Mesothelial cell of epicardium (in vitro differentiated cells): ENCODE measurements at regions not wholly inside any gene's neighbourhood (a gene's known extent, or its start where the extent isn't known, plus 50 kb on each side); places are given as distances from the start of the nearest gene placed in this dataset.

ENCODE experiments used
- DNase-seq, 2 experiments: peaks; one replicate each; pipeline ENCODE4 v3.0.0; 2021; ENCODE audit warnings: low spot score in 2 of 2; ENCODE audit not compliant: unreplicated experiment in 2 of 2
- H3K27ac Mint-ChIP-seq: 2 replicates; pipeline ENCODE4 v1.8.0; 2021; ENCODE audit warnings: mixed read lengths
- H3K27me3 Mint-ChIP-seq: 2 replicates; pipeline ENCODE4 v1.8.0; 2021; ENCODE audit warnings: low read depth, mixed read lengths
- H3K36me3 Mint-ChIP-seq: 2 replicates; pipeline ENCODE4 v1.8.0; 2021; ENCODE audit warnings: mixed read lengths
- H3K4me1 Mint-ChIP-seq: 2 replicates; pipeline ENCODE4 v1.8.0; 2021; ENCODE audit warnings: mixed read lengths
- H3K4me3 Mint-ChIP-seq: 2 replicates; pipeline ENCODE4 v1.8.0; 2021; ENCODE audit warnings: mild to moderate bottlenecking, moderate library complexity, mixed read lengths
- H3K9me3 Mint-ChIP-seq: 2 replicates; pipeline ENCODE4 v1.8.0; 2021; ENCODE audit warnings: mixed read lengths
- CTCF ChIP-seq: fragments of 200-600 bp; sonication (generic); IDR thresholded peaks from one replicate; pipeline ENCODE4 v1.5.0; 2021; ENCODE audit warnings: antibody characterized with exemption; ENCODE audit not compliant: unreplicated experiment

- H3K27me3 Mint-ChIP-seq, result no peaks in the 10 kb centered on the region
- H3K4me1 Mint-ChIP-seq, result no peaks in the 10 kb centered on the region
- H3K36me3 Mint-ChIP-seq, result no peaks in the 10 kb centered on the region
- no peaks in the 10 kb centered on the region for H3K9me3 Mint-ChIP-seq
- TF ChIP-seq CTCF, result no peak
- no peak overlapping the region for H3K27ac Mint-ChIP-seq
- H3K4me3 Mint-ChIP-seq, result no peak overlapping the region
- DNase-seq, result no peak
Observed at GRCh38 chr9:108345826-108346225, 510.0 kb downstream of the ACTL7B start.

- Mint-ChIP-seq H3K27me3 (peaks cover 3% of the 10 kb centered on the region), H3K36me3 (no peaks in the 10 kb centered on the region), H3K4me3 (no peak overlapping the region), H3K27ac (no peak overlapping the region), H3K4me1 (no peaks in the 10 kb centered on the region), H3K9me3 (no peaks in the 10 kb centered on the region)
- no peak for TF ChIP-seq CTCF
- DNase-seq, result no peak
Observed at GRCh38 chr9:108339251-108339650, 516.5 kb downstream of the ACTL7B start.

DNA sequence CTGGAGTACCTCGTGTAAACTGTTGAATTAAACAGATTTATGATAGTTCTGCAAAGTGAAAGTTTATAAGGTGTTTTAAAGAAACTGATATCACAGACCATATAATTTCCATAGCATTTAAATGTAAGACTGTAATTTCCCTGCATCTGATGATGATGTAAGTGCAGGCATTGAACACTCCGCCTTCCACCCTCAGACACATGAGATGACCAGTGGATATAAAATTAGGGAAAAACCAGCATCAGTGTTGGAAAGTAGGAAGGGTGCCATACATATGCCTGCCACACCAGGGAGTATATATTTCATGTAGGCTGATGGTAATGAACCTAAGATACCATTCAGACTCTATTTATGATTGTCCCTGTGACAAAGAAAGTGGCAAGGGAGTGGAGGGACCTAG lies 519.2 kb downstream of the ACTL7B start:
- DNase-seq, result no peak
- peaks cover 3% of the 10 kb centered on the region for H3K27me3 Mint-ChIP-seq
- H3K36me3 Mint-ChIP-seq, result no peaks in the 10 kb centered on the region
- H3K27ac Mint-ChIP-seq, result no peak overlapping the region
- no peak overlapping the region for H3K4me3 Mint-ChIP-seq
- H3K4me1 Mint-ChIP-seq, result no peaks in the 10 kb centered on the region
- no peaks in the 10 kb centered on the region for H3K9me3 Mint-ChIP-seq
- TF ChIP-seq CTCF, result no peak

DNA sequence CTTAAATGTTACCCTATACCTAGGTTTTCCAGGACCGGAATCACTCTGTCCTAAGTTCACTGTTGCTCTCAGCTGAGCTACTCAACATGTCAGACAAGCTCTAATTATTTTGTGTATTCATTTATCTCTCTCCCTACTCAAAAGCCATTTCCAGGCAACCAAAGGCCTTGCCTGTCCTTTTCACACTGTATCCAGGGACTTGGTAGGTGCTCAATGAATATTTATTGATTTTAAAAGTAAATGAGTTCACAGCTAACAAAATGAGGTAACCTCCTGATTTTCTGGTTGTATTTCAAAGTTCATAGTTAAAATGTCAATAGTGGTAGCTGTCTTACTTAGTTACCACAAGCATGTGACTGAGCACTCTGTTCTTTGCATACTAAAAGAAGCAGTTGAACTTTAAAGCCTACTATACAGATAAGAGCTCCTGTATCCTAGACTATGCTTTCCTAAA lies 522.2 kb downstream of the ACTL7B start:
- Mint-ChIP-seq H3K4me1 (no peaks in the 10 kb centered on the region), H3K27ac (no peak overlapping the region), H3K27me3 (peaks cover 3% of the 10 kb centered on the region), H3K9me3 (peaks cover 16% of the 10 kb centered on the region), H3K4me3 (no peak overlapping the region), H3K36me3 (no peaks in the 10 kb centered on the region)
- TF ChIP-seq CTCF, result no peak
- DNase-seq, result no peak

GRCh38 chr9:108331596-108331995 lies 524.2 kb downstream of the ACTL7B start:
- TF ChIP-seq CTCF, result no peak

GRCh38 chr9:108325406-108325805 lies 530.4 kb downstream of the ACTL7B start:
- DNase-seq, result no peak
- H3K9me3 Mint-ChIP-seq, result peaks cover 36% of the 10 kb centered on the region
- no peak overlapping the region for H3K27ac Mint-ChIP-seq
- H3K36me3 Mint-ChIP-seq, result peaks cover 3% of the 10 kb centered on the region
- no peaks in the 10 kb centered on the region for H3K27me3 Mint-ChIP-seq
- no peak for TF ChIP-seq CTCF
- H3K4me1 Mint-ChIP-seq, result no peaks in the 10 kb centered on the region
- H3K4me3 Mint-ChIP-seq, result no peak overlapping the region

More at GRCh38 chr9:108331596-108331995, 524.2 kb downstream of the ACTL7B start:
- H3K27me3 Mint-ChIP-seq, result no peaks in the 10 kb centered on the region
- DNase-seq, result no peak
- peaks cover 35% of the 10 kb centered on the region for H3K9me3 Mint-ChIP-seq
- peaks cover 3% of the 10 kb centered on the region for H3K36me3 Mint-ChIP-seq
- H3K4me3 Mint-ChIP-seq, result no peak overlapping the region
- no peaks in the 10 kb centered on the region for H3K4me1 Mint-ChIP-seq
- H3K27ac Mint-ChIP-seq, result no peak overlapping the region
